HFF-Myc (cell line): ENCODE measurements at regions not wholly inside any gene's neighbourhood (a gene's known extent, or its start where the extent isn't known, plus 50 kb on each side); places are given as distances from the start of the nearest gene placed in this dataset.
"Not testable (repeated sequence)": the region's sequence is repeated elsewhere in the genome, so short reads cannot be mapped to it uniquely, and the experiment has no call there.

Source experiments
- DNase-seq: peaks from one replicate; pipeline ENCODE4 v3.0.0-alpha.2; 2011; ENCODE audit warnings: low read depth; ENCODE audit errors: extremely low read depth
- H3K4me3 ChIP-seq: replicated peaks from 2 replicates; pipeline ENCODE4 v1.5.1; 2011; ENCODE audit warnings: low read depth, mild to moderate bottlenecking, control low read depth, low read length
- CTCF ChIP-seq: IDR thresholded peaks from 2 replicates; pipeline ENCODE4 v1.5.1; 2012; ENCODE audit warnings: mild to moderate bottlenecking, low read depth, low read length, control low read depth; ENCODE audit errors: missing control alignments

GRCh38 chr14:25699981-25700380 is 650.0 kb upstream of the STXBP6 start:
- TF ChIP-seq CTCF = no peak
- H3K4me3 ChIP-seq = no peak overlapping the region
- DNase-seq = no peak

GRCh38 chr14:25698111-25698510 is 648.2 kb upstream of the STXBP6 start:
- no peak for TF ChIP-seq CTCF
- no peak for DNase-seq
- H3K4me3 ChIP-seq = no peak overlapping the region

- TF ChIP-seq CTCF = no peak
- DNase-seq = no peak
- no peak overlapping the region for H3K4me3 ChIP-seq
Measured at GRCh38 chr14:25696176-25696575, 646.2 kb upstream of the STXBP6 start.

GRCh38 chr14:25685004-25685403 is 635.1 kb upstream of the STXBP6 start:
- no peak for DNase-seq
- H3K4me3 ChIP-seq = no peak overlapping the region
- TF ChIP-seq CTCF = no peak

DNA sequence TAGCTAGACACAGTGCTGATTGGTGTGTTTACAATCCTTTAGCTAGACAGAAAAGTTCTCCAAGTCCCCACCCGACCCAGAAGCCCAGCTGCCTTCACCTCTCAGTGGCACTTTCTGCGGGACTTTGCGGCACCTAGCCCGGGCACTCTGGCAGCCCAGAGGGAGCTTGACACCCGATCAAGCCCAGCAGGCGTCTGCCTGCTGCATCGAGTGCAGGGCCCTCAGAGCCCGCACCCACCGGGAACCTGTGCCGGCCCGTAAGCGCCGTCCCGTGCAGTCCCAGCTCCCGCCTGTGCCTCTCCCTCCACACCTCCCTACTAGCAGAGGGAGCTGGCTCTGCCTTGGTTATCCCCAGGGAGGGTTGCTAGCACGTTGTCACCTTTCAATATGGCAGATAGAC is 631.0 kb upstream of the STXBP6 start:
- H3K4me3 ChIP-seq = no peak overlapping the region
- no peak for DNase-seq
- TF ChIP-seq CTCF = no peak

DNA sequence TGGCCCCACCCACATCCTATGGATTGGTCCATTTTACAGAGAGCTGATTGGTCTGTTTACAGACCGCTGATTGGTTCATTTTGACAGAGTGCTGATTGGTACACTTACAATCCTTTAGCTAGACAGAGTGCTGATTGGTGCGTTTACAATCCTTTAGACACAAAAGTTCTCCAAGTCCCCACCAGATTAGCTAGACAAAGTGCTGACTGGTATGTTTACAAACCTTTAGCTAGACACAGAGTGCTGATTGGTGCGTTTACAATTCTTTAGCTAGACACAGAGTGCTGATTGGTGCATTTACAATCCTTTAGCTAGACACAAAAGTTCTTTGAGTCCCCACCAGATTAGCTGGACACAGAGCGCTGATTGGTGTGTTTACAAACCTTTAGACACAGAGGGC is 630.6 kb upstream of the STXBP6 start:
- DNase-seq, H3K4me3 ChIP-seq: not testable (repeated sequence)

DNA sequence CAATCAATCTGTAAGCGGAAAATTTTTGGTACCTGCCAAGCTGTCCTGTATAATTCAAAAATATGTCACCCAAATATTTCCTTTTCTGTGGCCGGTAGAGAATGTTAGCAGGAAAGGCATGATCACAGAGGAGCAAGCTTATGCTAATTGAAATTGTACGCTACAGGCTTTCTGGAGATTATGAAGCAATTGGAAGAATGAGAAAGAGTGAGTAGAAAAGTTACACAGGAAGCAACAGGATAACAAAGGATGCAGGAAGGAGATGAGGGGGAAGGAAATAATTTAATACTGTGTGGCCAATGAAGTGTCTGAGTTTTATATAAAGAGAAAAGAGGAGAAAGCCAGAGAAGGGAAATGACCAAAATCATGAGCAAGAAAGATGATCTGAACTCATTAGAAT is 627.2 kb upstream of the STXBP6 start:
- no peak for DNase-seq
- TF ChIP-seq CTCF = no peak
- no peak overlapping the region for H3K4me3 ChIP-seq

- no peak overlapping the region for H3K4me3 ChIP-seq
- DNase-seq = no peak
- no peak for TF ChIP-seq CTCF
Measured at GRCh38 chr14:25667387-25667786, 617.4 kb upstream of the STXBP6 start.
